HEK293T (cell line): ENCODE measurements at regions not wholly inside any gene's neighbourhood (a gene's known extent, or its start where the extent isn't known, plus 50 kb on each side); places are given as distances from the start of the nearest gene placed in this dataset.

Experiments used
- CTCF ChIA-PET: fragments of 350-600 bp; formaldehyde crosslinking; extraction: SDS; loops from one replicate; lab custom pipeline; 2021; ENCODE audit warnings: antibody characterized with exemption, inconsistent platforms; lab: Yijun Ruan, JAX
- POLR2A ChIA-PET: fragments of 350-600 bp; formaldehyde crosslinking; extraction: SDS; loops from one replicate; lab custom pipeline; 2020; ENCODE audit warnings: antibody characterized with exemption, inconsistent platforms; lab: Yijun Ruan, JAX
- DNase-seq: peaks from one replicate; pipeline ENCODE4 v3.0.0; 2012; ENCODE audit warnings: mixed read lengths; ENCODE audit errors: extremely low spot score
- ARNT ChIP-seq: fragments of 450-650 bp; IDR thresholded peaks from 2 replicates; pipeline ENCODE4 v1.6.1; 2017; ENCODE audit warnings: mild to moderate bottlenecking
- BHLHE40 ChIP-seq: fragments of 450-650 bp; IDR thresholded peaks from 2 replicates; pipeline ENCODE4 v1.6.1; 2016; ENCODE audit warnings: mild to moderate bottlenecking, moderate library complexity, borderline replicate concordance
- CTBP1 ChIP-seq: fragments of 450-650 bp; IDR thresholded peaks from 2 replicates; pipeline ENCODE4 v1.6.1; 2016; ENCODE audit warnings: borderline replicate concordance
- ELF4 ChIP-seq: fragments of 450-650 bp; IDR thresholded peaks from 2 replicates; pipeline ENCODE4 v1.6.1; 2017; ENCODE audit warnings: antibody characterized with exemption
- FOXA1 ChIP-seq: fragments of 450-650 bp; IDR thresholded peaks from 2 replicates; pipeline ENCODE4 v1.6.1; 2016; ENCODE audit warnings: mild to moderate bottlenecking
- FOXK2 ChIP-seq: fragments of 450-650 bp; IDR thresholded peaks from 2 replicates; pipeline ENCODE4 v1.6.1; 2016; ENCODE audit warnings: mild to moderate bottlenecking
- FOXM1 ChIP-seq: fragments of 450-650 bp; IDR thresholded peaks from 2 replicates; pipeline ENCODE4 v1.6.1; 2017; ENCODE audit warnings: mild to moderate bottlenecking, borderline replicate concordance
- HDGF ChIP-seq: fragments of 450-650 bp; IDR thresholded peaks from 2 replicates; pipeline ENCODE4 v1.6.1; 2017; ENCODE audit warnings: antibody characterized with exemption, borderline replicate concordance
- L3MBTL2 ChIP-seq: fragments of 450-650 bp; conservative IDR thresholded peaks from 2 replicates; pipeline ENCODE4 v1.6.1; 2016; ENCODE audit warnings: mild to moderate bottlenecking
- LEF1 ChIP-seq: fragments of 450-650 bp; IDR thresholded peaks from 2 replicates; pipeline ENCODE4 v1.6.1; 2017; ENCODE audit warnings: mild to moderate bottlenecking, borderline replicate concordance
- NFRKB ChIP-seq: fragments of 450-650 bp; IDR thresholded peaks from 2 replicates; pipeline ENCODE4 v1.6.1; 2016; ENCODE audit warnings: mild to moderate bottlenecking, moderate library complexity
- SP1 ChIP-seq: fragments of 450-650 bp; IDR thresholded peaks from 2 replicates; pipeline ENCODE4 v1.6.1; 2017
- SUZ12 ChIP-seq: fragments of 450-650 bp; IDR thresholded peaks from 2 replicates; pipeline ENCODE4 v1.6.1; 2016; ENCODE audit warnings: mild to moderate bottlenecking
- TARDBP ChIP-seq: fragments of 450-650 bp; IDR thresholded peaks from 2 replicates; pipeline ENCODE4 v1.6.1; 2016
- ZNF384 ChIP-seq: fragments of 450-650 bp; IDR thresholded peaks from 2 replicates; pipeline ENCODE4 v1.6.1; 2016
- TF ChIP-seq, protein P1 (sequence below): fragments of 450-650 bp; IDR thresholded peaks from 2 replicates; pipeline ENCODE4 v1.6.1; 2016

DNA sequence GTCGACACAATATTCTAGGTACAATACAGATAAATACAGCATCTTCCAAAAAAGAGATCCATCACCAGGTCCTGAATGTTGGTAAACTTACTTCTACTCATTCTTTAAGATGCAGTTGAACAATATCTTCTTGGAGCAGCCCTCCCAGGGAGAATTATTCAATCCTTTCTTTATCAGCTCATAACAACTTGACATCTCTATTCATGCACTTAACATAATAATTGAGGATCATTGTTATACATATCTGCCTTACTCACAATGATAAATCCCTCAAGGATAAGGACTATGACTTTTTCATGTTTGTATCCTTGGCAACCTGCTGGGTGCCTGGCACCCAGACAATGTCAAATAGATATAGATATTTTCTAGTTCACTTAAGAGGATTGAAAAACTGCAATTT, 219.5 kb downstream of the POU4F1 start:
- POLR2A ChIA-PET: no interaction called here
- CTCF ChIA-PET: no interaction called here
- TF ChIP-seq TARDBP (no peak), ELF4 (no peak)
- no peak for DNase-seq

DNA sequence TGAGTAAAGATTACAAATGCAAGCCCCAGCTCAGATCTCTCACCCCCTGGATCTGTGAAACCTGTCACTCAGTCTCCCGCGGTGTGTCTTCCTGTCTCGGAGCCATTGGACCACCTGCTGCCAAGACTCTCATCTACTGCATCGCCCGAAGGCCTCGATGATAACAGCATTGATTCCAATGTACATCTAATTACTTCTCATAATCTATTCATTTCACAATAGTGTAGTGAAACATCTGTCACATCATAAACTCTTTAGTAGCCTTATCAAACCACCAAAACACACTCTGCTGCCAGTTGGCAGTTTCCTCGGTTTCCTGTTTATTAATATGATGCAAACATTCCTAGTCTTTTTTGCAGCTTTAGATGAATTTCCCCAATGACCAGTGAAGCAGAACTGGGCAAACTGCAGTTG, 220.3 kb downstream of the POU4F1 start:
- no peak for TF ChIP-seq TARDBP
- no peak for TF ChIP-seq FOXK2
- TF ChIP-seq SUZ12: no peak
- ChIA-PET POLR2A (no interaction called here), CTCF (no interaction called here)
- DNase-seq: no peak

DNA sequence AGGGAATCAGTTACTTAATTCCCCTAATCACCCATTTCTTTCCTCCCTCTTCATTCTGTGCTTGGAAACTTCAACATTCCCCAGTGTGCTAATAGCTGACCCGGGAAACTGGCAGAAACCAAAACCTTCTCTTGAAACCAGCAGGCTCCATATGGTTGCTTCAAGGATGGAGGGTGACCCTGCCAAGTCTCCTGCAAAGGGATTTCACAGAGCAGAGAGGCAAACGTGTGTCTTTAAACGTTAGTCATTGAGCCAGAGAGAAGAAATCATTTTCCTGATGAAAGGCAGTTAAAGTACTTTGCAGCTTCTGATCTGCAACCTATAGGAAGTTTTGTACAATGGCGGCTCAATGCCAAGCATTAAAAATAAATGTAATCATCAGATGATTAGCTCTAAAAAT, 220.9 kb downstream of the POU4F1 start:
- DNase-seq: no peak
- no peak for TF ChIP-seq SUZ12
- TF ChIP-seq ELF4: no peak
- TF ChIP-seq LEF1: no peak
- TF ChIP-seq NFRKB: no peak
- no peak for TF ChIP-seq FOXA1
- no peak for TF ChIP-seq FOXM1
- TF ChIP-seq, protein P1, sequence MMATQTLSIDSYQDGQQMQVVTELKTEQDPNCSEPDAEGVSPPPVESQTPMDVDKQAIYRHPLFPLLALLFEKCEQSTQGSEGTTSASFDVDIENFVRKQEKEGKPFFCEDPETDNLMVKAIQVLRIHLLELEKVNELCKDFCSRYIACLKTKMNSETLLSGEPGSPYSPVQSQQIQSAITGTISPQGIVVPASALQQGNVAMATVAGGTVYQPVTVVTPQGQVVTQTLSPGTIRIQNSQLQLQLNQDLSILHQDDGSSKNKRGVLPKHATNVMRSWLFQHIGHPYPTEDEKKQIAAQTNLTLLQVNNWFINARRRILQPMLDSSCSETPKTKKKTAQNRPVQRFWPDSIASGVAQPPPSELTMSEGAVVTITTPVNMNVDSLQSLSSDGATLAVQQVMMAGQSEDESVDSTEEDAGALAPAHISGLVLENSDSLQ: no peak
- TF ChIP-seq CTBP1: no peak
- no peak for TF ChIP-seq L3MBTL2
- no peak for TF ChIP-seq ARNT
- no peak for TF ChIP-seq SP1
- ChIA-PET CTCF (no interaction called here), POLR2A (no interaction called here)

DNA sequence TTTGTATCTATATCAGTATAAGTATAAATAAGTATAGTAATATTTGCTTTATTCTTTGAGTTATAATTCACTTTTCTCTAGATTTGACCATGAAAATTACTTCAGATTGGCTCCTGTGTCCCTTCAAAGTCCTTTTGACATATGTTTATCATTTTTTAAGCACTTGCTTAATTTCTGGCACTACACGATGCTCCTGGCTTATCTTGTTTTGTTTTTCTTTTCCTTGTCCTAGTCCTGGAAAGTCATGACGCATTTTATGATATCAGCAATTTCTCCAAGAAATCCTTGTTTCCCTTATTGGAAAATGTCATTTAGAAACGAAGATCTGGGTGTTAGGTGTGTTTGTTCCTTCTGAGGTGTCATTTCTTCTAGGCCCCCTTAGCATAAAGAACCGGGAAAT, 226.5 kb downstream of the POU4F1 start:
- POLR2A ChIA-PET: no interaction called here
- DNase-seq: no peak
- CTCF ChIA-PET: no interaction called here
- no peak for TF ChIP-seq CTBP1
- no peak for TF ChIP-seq FOXK2
- no peak for TF ChIP-seq FOXM1
- no peak for TF ChIP-seq L3MBTL2
- TF ChIP-seq NFRKB: no peak
- no peak for TF ChIP-seq ARNT
- no peak for TF ChIP-seq TARDBP
- TF ChIP-seq, protein P1: no peak
- TF ChIP-seq BHLHE40: no peak
- no peak for TF ChIP-seq HDGF
- TF ChIP-seq LEF1: no peak
- TF ChIP-seq ELF4: no peak
- TF ChIP-seq SUZ12: no peak
- TF ChIP-seq FOXA1: no peak
- no peak for TF ChIP-seq ZNF384
- no peak for TF ChIP-seq SP1

DNA sequence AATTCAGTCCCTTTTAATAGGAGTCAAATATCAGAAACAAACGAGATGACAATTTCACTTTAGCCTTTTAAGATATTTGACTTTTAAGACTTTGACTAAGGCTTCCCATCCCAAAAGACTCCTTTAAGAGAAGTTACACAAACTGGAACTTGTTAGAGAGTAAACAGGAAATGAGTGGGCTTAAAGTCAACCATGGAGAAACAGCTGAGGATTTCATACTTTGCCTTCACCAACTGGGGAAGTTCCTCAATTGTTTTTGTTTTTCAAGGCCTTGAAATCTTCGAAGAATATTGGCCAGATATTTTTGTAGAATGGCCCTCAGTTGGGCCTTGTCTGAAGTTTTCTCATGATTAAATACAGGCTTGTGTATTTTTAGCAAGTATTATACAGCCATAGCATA, 227.3 kb downstream of the POU4F1 start:
- ChIA-PET POLR2A (no interaction called here), CTCF (no interaction called here)
- TF ChIP-seq CTBP1 (no peak), BHLHE40 (no peak), L3MBTL2 (no peak), ELF4 (no peak), FOXK2 (no peak), SUZ12 (no peak), HDGF (no peak), ARNT (no peak), FOXA1 (no peak), LEF1 (no peak)
- DNase-seq: no peak

DNA sequence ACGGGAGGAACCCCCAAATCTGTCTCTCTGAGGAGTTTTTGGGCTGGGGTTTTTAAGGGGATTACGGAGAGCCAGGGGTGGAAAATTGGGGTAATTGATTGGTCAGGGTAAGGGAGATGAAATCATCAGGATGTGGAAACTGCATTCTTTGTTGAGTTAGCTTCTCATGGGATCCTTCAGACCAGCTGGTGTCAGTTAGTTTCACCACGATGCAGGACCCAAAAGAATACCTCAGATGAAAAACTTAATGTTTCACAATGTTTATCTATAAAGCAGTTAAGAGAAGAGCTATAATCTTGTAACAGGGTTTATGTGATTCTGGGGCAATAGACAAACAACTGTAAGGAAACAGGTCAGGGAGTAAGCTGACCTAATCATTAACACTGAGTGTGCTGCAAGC, 230.8 kb downstream of the POU4F1 start:
- CTCF ChIA-PET: no interaction called here
- TF ChIP-seq, protein P1: no peak
- no peak for TF ChIP-seq HDGF
- TF ChIP-seq SUZ12: no peak
- TF ChIP-seq FOXK2: no peak
- no peak for TF ChIP-seq FOXA1
- TF ChIP-seq NFRKB: no peak
- no peak for TF ChIP-seq CTBP1
- TF ChIP-seq ARNT: no peak
- no peak for TF ChIP-seq FOXM1
- no peak for TF ChIP-seq ELF4
- TF ChIP-seq L3MBTL2: no peak
- TF ChIP-seq SP1: no peak
- no peak for DNase-seq
- POLR2A ChIA-PET: no interaction called here

DNA sequence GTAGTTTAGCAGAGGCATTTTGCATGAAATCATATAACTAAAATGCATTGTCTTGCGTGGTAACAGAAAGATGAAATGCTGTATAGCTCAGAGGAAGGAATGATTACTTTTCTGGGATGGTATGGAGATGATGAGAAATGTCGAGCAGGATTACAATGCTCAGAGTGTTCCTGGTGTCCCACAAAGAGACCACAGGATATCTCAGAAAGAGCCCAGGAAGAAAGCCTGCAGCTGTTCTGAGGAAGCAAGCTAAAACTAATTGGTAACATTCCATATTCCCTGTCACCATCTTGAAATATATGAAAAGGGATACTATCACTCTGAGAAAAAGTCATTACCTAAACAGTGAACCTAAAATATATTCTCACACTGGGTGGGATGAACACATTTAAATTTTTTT, 233.1 kb downstream of the POU4F1 start:
- ChIA-PET POLR2A (no interaction called here), CTCF (interaction anchor here (0.6 kb wide), 1 partner anchor 1501 kb away, joined by 6 read pairs; no protein-coding TSS in a partner anchor)
- TF ChIP-seq FOXA1 (no peak), CTBP1 (no peak), L3MBTL2 (no peak), SP1 (no peak), SUZ12 (no peak), FOXK2 (no peak)
- DNase-seq: no peak
